ENCODE measurements at regions not wholly inside any gene's neighbourhood (a gene's known extent, or its start where the extent isn't known, plus 50 kb on each side); places are given as distances from the start of the nearest gene placed in this dataset.

- no peak for DNase-seq
Observed at GRCh38 chr3:5071061-5071460, 51.0 kb upstream of the ARL8B start.

- DNase-seq = no peak
Observed at GRCh38 chr3:5072100-5072816, 49.8 kb upstream of the ARL8B start.

Measured in GDM1 (cell line).